Transverse colon (tissue), 4 donors: ENCODE measurements at regions not wholly inside any gene's neighbourhood (a gene's known extent, or its start where the extent isn't known, plus 50 kb on each side); places are given as distances from the start of the nearest gene placed in this dataset.

Experiments used
- DNase-seq: peaks from one replicate; pipeline ENCODE4 v3.0.0-alpha.2; 2019
- H3K27ac ChIP-seq, 4 donors: fragments of 200-600 bp; sonication (generic); 2 replicates each; pipeline ENCODE4 v1.5.1; 2016 to 2018; ENCODE audit warnings: inconsistent platforms in 4 of 4
- H3K27me3 ChIP-seq: fragments of 200-600 bp; sonication (generic); 2 replicates; pipeline ENCODE4 v1.5.1; 2017; ENCODE audit warnings: inconsistent platforms
- H3K36me3 ChIP-seq, 4 donors: fragments of 200-600 bp; sonication (generic); 2 replicates each; pipeline ENCODE4 v1.5.1; 2017 to 2019; ENCODE audit warnings: inconsistent platforms in 4 of 4
- H3K4me1 ChIP-seq, 4 donors: fragments of 200-600 bp; sonication (generic); 2 replicates each; pipeline ENCODE4 v1.5.1; 2017 to 2020; ENCODE audit warnings: inconsistent platforms in 4 of 4
- H3K4me3 ChIP-seq, 4 donors: fragments of 200-600 bp; sonication (generic); 1 replicate in 1 of 4; 2 replicates in 3 of 4; pipeline versions ENCODE4 v1.5.1 to v1.6.1; 2017 to 2019; ENCODE audit warnings: inconsistent platforms in 4 of 4
- H3K9me3 ChIP-seq, 2 donors: fragments of 200-600 bp; sonication (generic); 2 replicates each; pipeline ENCODE4 v1.5.1; 2017 to 2019; ENCODE audit warnings: inconsistent platforms in 2 of 2
- EP300 ChIP-seq: sonication (generic); formaldehyde crosslinking; IDR thresholded peaks from one replicate; pipeline ENCODE4 v1.6.1; 2017; ENCODE audit warnings: antibody characterized with exemption, low read depth
- POLR2A ChIP-seq: fragments of 450-650 bp; IDR thresholded peaks from one replicate; pipeline ENCODE4 v1.6.1; 2016; ENCODE audit warnings: antibody characterized with exemption, mild to moderate bottlenecking, moderate library complexity
- POLR2AphosphoS5 ChIP-seq, 3 donors: sonication (generic); formaldehyde crosslinking; IDR thresholded peaks; one replicate each; pipeline ENCODE4 v1.6.1; 2016; ENCODE audit warnings: antibody characterized with exemption in 3 of 3
- WGBS, 2 donors: methylation state at CpG; one replicate each; pipeline ENCODE4 v1.1.5; 2018; ENCODE audit warnings: low coverage in 1 of 2; 5-methylcytosine and 5-hydroxymethylcytosine counted together
- in situ Hi-C, 4 donors: fragments of 200-750 bp; cut with MboI; loops; one replicate each; pipeline versions ENCODE4 v1.15.0 to v1.15.1; 2017; ENCODE audit warnings: low sequenced_read_pairs in 3 of 4, low pct_ligation_motif_present in 1 of 4, low pct_unique_long_range_greater_than_20kb in 1 of 4
- intact Hi-C: fragments of 100-400 bp; cut with DNase I; formaldehyde crosslinking; loops from one replicate; pipeline ENCODE4 v1.15.1; 2023; ENCODE audit warnings: low total_unique reads
- TF ChIP-seq, protein P1 (sequence below), 5 experiments: fragments of 200-600 bp in 3 of 5; fragments of 450-650 bp in 2 of 5; sonication (generic) in 3 of 5; IDR thresholded peaks; 1 replicate in 2 of 5; 2 replicates in 3 of 5; pipeline ENCODE4 v1.5.1; 2016 to 2017; ENCODE audit warnings: antibody characterized with exemption in 5 of 5, inconsistent platforms in 3 of 5, mild to moderate bottlenecking in 2 of 5, moderate library complexity in 1 of 5

DNA sequence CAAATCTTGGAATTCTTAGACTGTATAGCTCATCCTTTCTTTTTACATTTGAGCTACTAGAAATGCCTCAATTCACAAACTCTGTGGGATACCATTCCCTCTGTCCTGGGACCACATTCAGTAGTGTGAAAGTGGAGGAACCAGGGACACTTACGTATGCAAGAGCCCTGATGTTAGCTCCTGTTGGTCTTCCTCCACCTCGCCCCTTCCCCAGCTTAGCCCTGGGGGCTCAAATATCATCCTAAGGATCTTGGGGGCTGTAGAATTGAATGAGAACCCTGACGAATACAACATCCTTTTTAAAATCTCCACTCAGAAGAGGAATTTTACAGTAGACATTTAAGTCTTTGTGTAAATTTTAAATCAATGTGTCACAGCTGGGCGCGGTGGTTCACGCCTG lies 65.2 kb upstream of the RAPH1 start:
- Histone ChIP-seq H3K36me3 (no peaks in the 10 kb centered on the region), H3K4me3 (no peak overlapping the region), H3K27ac (no peak overlapping the region), H3K27me3 (no peaks in the 10 kb centered on the region), H3K4me1 (peaks cover 0 to 9% (median 3%) of the 10 kb centered on the region in 4 donors), H3K9me3 (no peaks in the 10 kb centered on the region)
- DNase-seq, result no peak
- in situ Hi-C loops (no loop called here), intact Hi-C loops (no loop called here)
- no peak for TF ChIP-seq EP300
- TF ChIP-seq, protein P1, sequence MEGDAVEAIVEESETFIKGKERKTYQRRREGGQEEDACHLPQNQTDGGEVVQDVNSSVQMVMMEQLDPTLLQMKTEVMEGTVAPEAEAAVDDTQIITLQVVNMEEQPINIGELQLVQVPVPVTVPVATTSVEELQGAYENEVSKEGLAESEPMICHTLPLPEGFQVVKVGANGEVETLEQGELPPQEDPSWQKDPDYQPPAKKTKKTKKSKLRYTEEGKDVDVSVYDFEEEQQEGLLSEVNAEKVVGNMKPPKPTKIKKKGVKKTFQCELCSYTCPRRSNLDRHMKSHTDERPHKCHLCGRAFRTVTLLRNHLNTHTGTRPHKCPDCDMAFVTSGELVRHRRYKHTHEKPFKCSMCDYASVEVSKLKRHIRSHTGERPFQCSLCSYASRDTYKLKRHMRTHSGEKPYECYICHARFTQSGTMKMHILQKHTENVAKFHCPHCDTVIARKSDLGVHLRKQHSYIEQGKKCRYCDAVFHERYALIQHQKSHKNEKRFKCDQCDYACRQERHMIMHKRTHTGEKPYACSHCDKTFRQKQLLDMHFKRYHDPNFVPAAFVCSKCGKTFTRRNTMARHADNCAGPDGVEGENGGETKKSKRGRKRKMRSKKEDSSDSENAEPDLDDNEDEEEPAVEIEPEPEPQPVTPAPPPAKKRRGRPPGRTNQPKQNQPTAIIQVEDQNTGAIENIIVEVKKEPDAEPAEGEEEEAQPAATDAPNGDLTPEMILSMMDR (IDR thresholded peaks at IDR 0.05), result no peak
- TF ChIP-seq POLR2AphosphoS5 (IDR thresholded peaks at IDR 0.05), result no peak
- 60 to 92% methylated on average over 1 to 6 of the region's 6 CpGs for WGBS, 2 donors

DNA sequence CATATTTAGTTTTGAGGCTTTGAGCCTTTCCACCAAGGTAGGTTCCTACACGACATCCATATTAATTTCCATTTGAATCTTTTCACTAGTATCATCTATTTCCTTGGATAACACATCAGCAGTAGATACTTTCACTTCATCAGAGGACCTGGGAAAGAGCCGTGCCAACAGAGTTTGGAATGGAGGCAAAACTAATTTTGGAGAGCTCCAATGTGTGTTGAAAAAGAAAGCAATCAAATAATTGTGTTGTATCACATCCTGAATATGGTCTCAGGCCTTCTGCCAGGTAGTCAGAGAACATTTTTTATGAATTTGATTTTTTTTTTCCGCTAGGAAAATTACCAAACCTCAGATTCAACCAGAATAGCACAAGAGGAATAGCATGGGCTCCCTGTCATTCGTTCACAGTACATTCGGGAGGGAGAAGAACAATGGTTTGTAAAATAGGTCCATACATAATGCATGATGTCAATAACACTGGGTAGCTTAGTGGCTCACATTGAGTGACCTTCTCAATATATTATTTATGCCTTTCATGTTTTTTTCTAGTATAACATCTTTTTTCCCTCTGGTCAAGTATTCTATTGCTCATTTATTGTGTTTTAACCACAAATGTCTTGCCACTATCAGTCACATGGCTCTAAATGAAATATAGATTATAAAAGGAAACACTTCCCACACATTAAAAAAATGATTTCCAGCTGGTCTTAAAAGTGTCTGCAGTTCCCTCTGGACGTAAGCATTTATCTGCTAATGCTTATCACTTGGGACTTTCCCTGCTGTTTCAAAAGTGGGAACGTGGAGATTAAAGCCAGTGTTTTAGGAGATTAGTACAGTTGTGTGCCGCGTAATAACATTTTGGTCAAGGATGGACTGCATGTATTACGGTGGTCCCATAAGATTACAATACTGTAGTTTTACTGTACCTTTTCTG lies 68.6 kb upstream of the RAPH1 start:
- 81 to 83% methylated on average over 10 of the region's 10 CpGs for WGBS, 2 donors
- Histone ChIP-seq H3K27ac (no peak overlapping the region), H3K36me3 (no peaks in the 10 kb centered on the region), H3K9me3 (no peaks in the 10 kb centered on the region), H3K4me3 (no peak overlapping the region), H3K27me3 (no peaks in the 10 kb centered on the region), H3K4me1 (peaks cover 6 to 18% (median 9%) of the 10 kb centered on the region in 4 donors)
- TF ChIP-seq EP300 (no peak), POLR2A (no peak), POLR2AphosphoS5 (IDR thresholded peaks at IDR 0.05) (no peak)
- TF ChIP-seq, protein P1 (IDR thresholded peaks at IDR 0.05), result no peak
- DNase-seq, result no peak
- in situ Hi-C loops, result no loop called here
- intact Hi-C loops, result no loop called here

DNA sequence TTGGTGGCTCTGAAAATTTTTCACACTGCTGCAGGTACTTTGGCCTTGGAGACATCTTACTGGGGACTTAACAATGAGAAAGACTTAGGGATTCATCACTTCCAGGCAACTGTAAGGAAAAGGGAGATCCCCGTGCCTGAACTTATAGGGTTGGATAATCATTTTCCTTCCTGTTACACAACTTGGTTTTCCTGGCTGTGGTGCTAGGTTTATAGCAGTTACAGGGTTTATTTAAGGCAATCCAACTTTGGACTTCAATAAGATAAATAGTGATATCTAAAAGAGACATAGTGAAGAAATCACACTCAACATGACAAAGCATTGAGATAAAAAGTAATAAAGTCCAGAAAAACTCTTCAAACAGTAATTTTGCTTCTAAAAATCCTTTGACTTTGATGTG lies 70.2 kb upstream of the RAPH1 start:
- in situ Hi-C loops, result no loop called here
- H3K4me3 ChIP-seq, result no peak overlapping the region
- H3K36me3 ChIP-seq, result no peaks in the 10 kb centered on the region
- peaks cover 6 to 18% (median 9%) of the 10 kb centered on the region in 4 donors for H3K4me1 ChIP-seq
- H3K27me3 ChIP-seq, result no peaks in the 10 kb centered on the region
- H3K27ac ChIP-seq, result peak overlapping the region; percentile 59 to 68 (median 64)
- TF ChIP-seq EP300 (no peak), POLR2AphosphoS5 (IDR thresholded peaks at IDR 0.05) (peak; percentile 30 to 58 (median 46))
- DNase-seq, result no peak
- no peaks in the 10 kb centered on the region for H3K9me3 ChIP-seq
- WGBS, 2 donors, result 20% methylated on average over 1 of the region's 1 CpG; no CpG with 5 or more reads in 1 of the 2 donors
- intact Hi-C loops, result no loop called here

DNA sequence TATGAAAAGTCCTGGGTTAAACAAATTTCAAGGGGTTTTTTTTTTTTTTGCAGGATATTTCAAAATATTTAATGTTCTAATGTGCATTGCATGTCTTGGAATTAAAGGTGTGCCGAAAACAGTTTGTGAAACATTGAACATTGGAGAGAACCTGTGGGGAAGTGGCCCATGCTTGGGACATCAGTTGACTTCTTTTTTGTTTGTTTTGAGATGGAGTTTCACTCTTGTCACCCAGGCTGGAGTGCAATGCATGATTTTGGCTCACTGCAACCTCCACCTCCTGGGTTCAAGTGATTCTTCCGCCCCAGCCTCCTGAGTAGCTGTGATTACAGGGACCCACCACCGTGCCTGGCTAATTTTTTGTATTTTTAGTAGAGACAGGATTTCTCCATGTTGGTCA lies 71.0 kb upstream of the RAPH1 start:
- no peak for DNase-seq
- Histone ChIP-seq H3K4me1 (peaks cover 6 to 18% (median 9%) of the 10 kb centered on the region in 4 donors), H3K27me3 (no peaks in the 10 kb centered on the region), H3K27ac (no peak overlapping the region), H3K4me3 (no peak overlapping the region), H3K9me3 (no peaks in the 10 kb centered on the region), H3K36me3 (no peaks in the 10 kb centered on the region)
- intact Hi-C loops (no loop called here), in situ Hi-C loops (no loop called here)
- 89 to 100% methylated on average over 2 to 3 of the region's 3 CpGs for WGBS, 2 donors
- TF ChIP-seq, protein P1 (IDR thresholded peaks at IDR 0.05), result no peak
- TF ChIP-seq EP300, result no peak
- no peak for TF ChIP-seq POLR2AphosphoS5 (IDR thresholded peaks at IDR 0.05)
- no peak for TF ChIP-seq POLR2A
